Bronchial epithelial cell (primary cell): ENCODE measurements at regions not wholly inside any gene's neighbourhood (a gene's known extent, or its start where the extent isn't known, plus 50 kb on each side); places are given as distances from the start of the nearest gene placed in this dataset.
"Not testable (repeated sequence)": the region's sequence is repeated elsewhere in the genome, so short reads cannot be mapped to it uniquely, and the experiment has no call there.

Source experiments
- DNase-seq: peaks from one replicate; pipeline ENCODE4 v3.0.0-alpha.2; 2010; ENCODE audit warnings: low read depth
- FAIRE-seq: peaks from 2 replicates; lab custom pipeline; 2011; peaks lifted over from hg19 to GRCh38; lab: Jason Lieb, UNC
- H3K27me3 ChIP-seq: 2 replicates; pipeline ENCODE4 v1.5.1; 2011; ENCODE audit warnings: low read length; ENCODE audit not compliant: control insufficient read depth, insufficient read depth
- H3K36me3 ChIP-seq: 2 replicates; pipeline ENCODE4 v1.5.1; 2011; ENCODE audit warnings: low read length; ENCODE audit not compliant: control insufficient read depth, insufficient read depth
- H3K4me3 ChIP-seq: 2 replicates; pipeline ENCODE4 v1.5.1; 2011; ENCODE audit warnings: mild to moderate bottlenecking, low read depth, low read length, control low read depth
- TF ChIP-seq, protein P1 (sequence below): IDR thresholded peaks from 2 replicates; pipeline ENCODE4 v1.5.1; 2011; ENCODE audit warnings: mild to moderate bottlenecking, moderate library complexity, low read length, control low read depth, inconsistent platforms; ENCODE audit not compliant: insufficient read depth, severe bottlenecking

DNA sequence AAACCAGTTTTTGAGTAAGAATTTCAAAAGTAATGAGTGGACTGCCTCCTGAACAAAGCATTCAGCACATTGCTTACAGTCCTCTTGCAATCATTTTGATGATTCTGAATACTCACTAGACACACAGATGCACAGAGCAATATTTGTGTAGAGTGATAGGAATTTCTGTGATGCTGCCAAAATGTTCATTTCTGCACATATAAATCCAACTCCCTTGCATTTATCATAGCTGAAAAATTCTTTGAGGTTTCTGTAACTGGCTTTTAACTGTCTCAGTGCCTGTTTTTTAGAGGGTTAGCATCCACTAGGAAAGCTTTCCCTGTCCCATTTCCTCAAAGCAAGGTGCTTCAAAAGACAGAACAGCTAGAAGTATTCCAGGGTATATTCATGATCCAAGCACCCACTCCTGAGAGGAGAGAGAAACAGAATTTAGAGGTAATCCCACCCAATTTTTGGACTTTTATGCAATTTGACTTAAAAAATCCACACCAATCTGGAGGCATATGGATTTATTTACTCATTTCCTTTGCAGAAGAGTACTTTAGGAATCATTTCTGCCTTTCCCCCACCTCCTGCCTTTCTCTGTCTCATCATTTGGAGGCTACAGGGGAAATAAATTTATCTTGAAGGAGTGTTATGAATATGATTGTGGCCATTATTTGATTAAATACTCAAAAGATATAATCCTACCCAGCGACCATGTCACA is 234.5 kb upstream of the SLIT2 start:
- DNase-seq (no peak), FAIRE-seq (no peak)
- H3K4me3 ChIP-seq, result no peak overlapping the region
- H3K36me3 ChIP-seq, result no peaks in the 10 kb centered on the region
- TF ChIP-seq, protein P1, sequence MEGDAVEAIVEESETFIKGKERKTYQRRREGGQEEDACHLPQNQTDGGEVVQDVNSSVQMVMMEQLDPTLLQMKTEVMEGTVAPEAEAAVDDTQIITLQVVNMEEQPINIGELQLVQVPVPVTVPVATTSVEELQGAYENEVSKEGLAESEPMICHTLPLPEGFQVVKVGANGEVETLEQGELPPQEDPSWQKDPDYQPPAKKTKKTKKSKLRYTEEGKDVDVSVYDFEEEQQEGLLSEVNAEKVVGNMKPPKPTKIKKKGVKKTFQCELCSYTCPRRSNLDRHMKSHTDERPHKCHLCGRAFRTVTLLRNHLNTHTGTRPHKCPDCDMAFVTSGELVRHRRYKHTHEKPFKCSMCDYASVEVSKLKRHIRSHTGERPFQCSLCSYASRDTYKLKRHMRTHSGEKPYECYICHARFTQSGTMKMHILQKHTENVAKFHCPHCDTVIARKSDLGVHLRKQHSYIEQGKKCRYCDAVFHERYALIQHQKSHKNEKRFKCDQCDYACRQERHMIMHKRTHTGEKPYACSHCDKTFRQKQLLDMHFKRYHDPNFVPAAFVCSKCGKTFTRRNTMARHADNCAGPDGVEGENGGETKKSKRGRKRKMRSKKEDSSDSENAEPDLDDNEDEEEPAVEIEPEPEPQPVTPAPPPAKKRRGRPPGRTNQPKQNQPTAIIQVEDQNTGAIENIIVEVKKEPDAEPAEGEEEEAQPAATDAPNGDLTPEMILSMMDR, result no peak
- no peaks in the 10 kb centered on the region for H3K27me3 ChIP-seq

DNA sequence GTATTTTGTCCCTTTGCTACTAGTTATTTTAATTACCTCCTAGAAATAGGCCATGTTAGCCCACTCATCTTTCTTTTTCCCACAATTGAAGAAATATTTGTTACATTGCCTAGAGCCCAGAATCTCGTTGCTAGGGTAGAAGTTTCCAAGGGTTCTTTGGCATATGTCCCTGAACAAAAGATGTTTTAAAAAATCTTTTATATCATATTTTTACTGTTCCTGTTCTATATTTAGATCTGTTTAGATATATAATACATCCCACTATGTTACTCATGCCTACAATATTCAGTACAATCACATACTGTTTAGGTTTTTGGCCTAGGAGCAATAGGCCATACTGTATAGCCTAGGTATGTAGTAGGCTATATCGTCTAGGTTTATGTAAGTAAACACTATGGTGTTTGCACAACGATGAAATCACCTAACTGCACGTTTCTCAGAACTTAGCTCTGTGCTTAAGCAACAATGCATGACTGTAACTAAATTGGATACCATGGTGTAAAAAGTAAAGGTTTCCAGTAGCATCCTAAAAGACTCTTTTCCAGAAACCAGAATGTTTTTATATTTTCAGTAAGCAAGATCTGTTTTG is 236.0 kb upstream of the SLIT2 start:
- DNase-seq, result peak; percentile 91
- no peaks in the 10 kb centered on the region for H3K27me3 ChIP-seq
- no peak overlapping the region for H3K4me3 ChIP-seq
- no peaks in the 10 kb centered on the region for H3K36me3 ChIP-seq
- no peak for FAIRE-seq
- TF ChIP-seq, protein P1, result no peak

DNA sequence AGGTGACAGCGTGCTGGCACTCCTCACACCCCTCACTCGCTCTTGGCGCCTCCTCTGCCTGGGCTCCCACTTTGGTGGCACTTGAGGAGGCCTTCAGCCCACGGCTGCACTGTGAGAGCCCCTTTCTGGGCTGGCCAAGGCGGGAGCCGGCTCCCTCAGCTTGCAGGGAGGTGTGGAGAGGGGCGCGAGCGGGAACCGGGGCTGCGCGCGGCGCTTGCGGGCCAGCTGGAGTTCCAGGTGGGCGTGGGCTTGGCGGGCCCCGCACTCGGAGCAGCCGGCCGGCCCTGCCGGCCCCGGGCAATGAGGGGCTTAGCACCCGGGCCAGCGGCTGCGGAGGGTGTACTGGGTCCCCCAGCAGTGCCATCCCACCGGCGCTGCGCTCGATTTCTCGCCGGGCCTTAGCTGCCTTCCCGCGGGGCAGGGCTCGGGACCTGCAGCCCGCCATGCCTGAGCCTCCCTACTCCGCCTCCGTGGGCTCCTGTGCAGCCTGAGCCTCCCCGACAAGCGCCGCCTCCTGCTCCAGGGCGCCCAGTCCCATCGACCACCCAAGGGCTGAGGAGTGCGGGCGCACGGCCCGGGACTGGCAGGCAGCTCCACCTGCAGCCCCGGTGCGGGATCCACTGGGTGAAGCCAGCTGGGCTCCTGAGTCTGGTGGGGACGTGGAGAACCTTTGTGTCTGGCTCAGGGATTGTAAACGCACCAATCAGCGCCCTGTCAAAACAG is 247.7 kb upstream of the SLIT2 start:
- DNase-seq, H3K36me3 ChIP-seq, FAIRE-seq, H3K27me3 ChIP-seq, H3K4me3 ChIP-seq: not testable (repeated sequence)

DNA sequence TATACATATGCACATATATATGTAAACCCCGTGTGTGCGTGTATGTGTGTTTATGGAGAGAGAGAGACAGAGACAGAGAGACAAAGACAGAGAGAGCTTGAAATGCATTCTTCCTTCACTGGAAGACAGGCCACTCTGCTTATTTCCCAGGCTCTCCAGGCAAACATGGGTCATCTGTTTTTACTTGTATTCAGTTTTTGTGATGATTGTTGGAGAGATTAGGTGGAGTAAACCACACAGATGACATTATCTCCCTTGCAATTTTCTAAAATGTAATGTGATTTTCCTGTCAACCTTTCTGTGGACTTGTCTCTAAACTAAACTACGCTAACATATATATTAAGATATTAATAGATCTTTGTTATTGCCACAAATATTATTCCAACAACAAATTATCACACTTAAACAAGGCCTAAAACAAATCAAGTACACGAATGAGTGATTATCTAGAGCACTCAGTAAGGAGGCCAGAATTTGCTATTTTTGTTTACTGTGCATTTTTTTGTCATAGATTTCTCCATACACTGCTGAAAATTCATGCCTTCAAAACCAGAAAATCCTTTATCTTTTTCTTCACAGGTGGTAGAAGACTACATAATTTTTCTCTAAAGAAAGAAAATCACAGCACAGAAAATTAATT is 251.8 kb upstream of the SLIT2 start:
- no peak overlapping the region for H3K4me3 ChIP-seq
- FAIRE-seq, result no peak
- H3K36me3 ChIP-seq, result no peaks in the 10 kb centered on the region
- H3K27me3 ChIP-seq, result no peaks in the 10 kb centered on the region
- no peak for DNase-seq
- TF ChIP-seq, protein P1, result no peak

DNA sequence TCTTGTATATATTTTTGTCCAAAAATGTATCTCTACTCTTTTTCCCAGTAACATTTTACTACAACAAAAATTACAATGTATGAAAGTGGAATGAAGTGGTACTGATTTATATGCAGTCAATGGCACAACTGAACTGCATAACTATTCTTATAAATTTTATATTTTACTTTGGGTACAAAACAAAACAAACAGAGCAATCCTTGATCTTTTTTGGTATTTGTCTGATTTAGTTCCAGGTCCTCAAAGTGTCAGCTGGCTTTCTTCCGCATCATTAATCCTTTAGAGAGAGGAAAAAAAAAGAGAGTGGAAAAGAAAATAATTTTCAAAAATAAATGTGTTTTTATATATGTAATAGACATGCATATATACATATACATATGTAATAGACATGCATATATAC is 252.4 kb upstream of the SLIT2 start:
- TF ChIP-seq, protein P1, result no peak
- DNase-seq (no peak), FAIRE-seq (no peak)
- Histone ChIP-seq H3K4me3 (no peak overlapping the region), H3K36me3 (no peaks in the 10 kb centered on the region), H3K27me3 (no peaks in the 10 kb centered on the region)

DNA sequence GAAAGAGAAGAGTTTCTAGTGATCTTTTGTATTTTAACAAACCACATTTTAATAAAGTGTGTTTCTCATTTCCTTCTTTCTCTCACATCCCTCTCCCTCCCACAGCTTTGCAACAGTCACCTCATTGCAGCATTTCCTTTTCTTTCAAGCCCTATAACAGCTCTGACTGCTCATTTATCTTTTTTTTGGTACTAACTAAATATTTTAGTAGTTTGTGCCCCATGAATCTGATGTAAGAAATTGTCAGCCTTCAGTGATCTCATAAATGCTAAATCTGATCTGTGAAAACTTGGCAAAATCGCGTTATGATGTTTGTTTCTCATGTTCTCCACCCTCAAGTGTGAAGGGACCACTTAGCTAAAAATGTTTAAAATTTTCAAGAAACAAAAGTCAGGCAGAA is 258.5 kb upstream of the SLIT2 start:
- no peak for DNase-seq
- Histone ChIP-seq H3K4me3 (no peak overlapping the region), H3K27me3 (no peaks in the 10 kb centered on the region), H3K36me3 (no peaks in the 10 kb centered on the region)
- FAIRE-seq, result no peak
- TF ChIP-seq, protein P1, result no peak
